ENCODE measurements at regions not wholly inside any gene's neighbourhood (a gene's known extent, or its start where the extent isn't known, plus 50 kb on each side); places are given as distances from the start of the nearest gene placed in this dataset.

GRCh38 chr20:58583176-58583575, 67.9 kb upstream of the STX16 start:
- ChIA-PET CTCF (ENCODE audit: partially characterized antibody) (interaction anchor here (1.0 to 1.9 kb wide), 3 partner anchors 31 to 86 kb away, joined by 3 to 4 read pairs (median 3); no protein-coding TSS in a partner anchor), POLR2A (ENCODE audit: partially characterized antibody) (interaction anchor here (0.6 to 1.5 kb wide), 2 partner anchors 86 to 414 kb away, joined by 3 to 4 read pairs; no protein-coding TSS in a partner anchor)
- FAIRE-seq (no peak), DNase-seq (ENCODE audit: low read depth in 1 of 2, low spot score in 2 of 2) (no peak)
- Histone ChIP-seq H4K5ac (ENCODE audit: insufficient read length, low read depth, low read length) (no peak overlapping the region), H4K91ac (replicated peaks; ENCODE audit: insufficient read length, low read length) (no peak overlapping the region), H3K27me3 (replicated peaks in 1 of 4; ENCODE audit: control insufficient read depth in 3 of 4, extremely low read depth in 1 of 4, insufficient read depth in 3 of 4, low read length in 3 of 4) (no peaks in the 10 kb centered on the region; a peak in 1 of 7 replicates), H3K23ac (ENCODE audit: insufficient read length) (no peak overlapping the region), H2AFZ (ENCODE audit: low read length) (peak overlapping the region; percentile 84; the same call in 1 of the 2 replicates), H3K9me3 (ENCODE audit: insufficient read depth in 2 of 2, low read depth in 1 of 2, low read length in 1 of 2) (peaks cover 0 to 4% of the 10 kb centered on the region in 2 experiments; a peak in 1 of 4 replicates), H3K79me2 (ENCODE audit: control insufficient read depth in 1 of 2, insufficient read depth in 2 of 2, low read length in 2 of 2) (no peaks in the 10 kb centered on the region), H3K18ac (ENCODE audit: extremely low read depth, low read length) (no peak overlapping the region), H3K4me3 (ENCODE audit: extremely low read depth in 1 of 4, insufficient read depth in 2 of 4, low read depth in 3 of 4, low read length in 4 of 4) (no peak overlapping the region), H3K79me1 (ENCODE audit: low read depth, low read length) (no peaks in the 10 kb centered on the region), H4K20me1 (replicated peaks in 1 of 2; ENCODE audit: control insufficient read depth in 1 of 2, insufficient read depth in 2 of 2, low read length in 2 of 2) (no peaks in the 10 kb centered on the region), H3K23me2 (ENCODE audit: low read depth, low read length) (peaks cover 2% of the 10 kb centered on the region; the same call in 1 of the 2 replicates), H2BK12ac (ENCODE audit: low read depth, low read length) (peak overlapping the region; percentile 45; the same call in 1 of the 2 replicates), H3K4ac (replicated peaks; ENCODE audit: insufficient read length, low read depth, low read length) (no peak overlapping the region), H2BK5ac (ENCODE audit: low read depth, low read length) (no peak overlapping the region), H2AK5ac (ENCODE audit: low read depth, low read length) (no peak overlapping the region), H3K4me1 (replicated peaks in 1 of 4; ENCODE audit: control insufficient read depth in 3 of 4, insufficient read depth in 4 of 4, low read length in 3 of 4) (peaks cover 0 to 8% (median 2%) of the 10 kb centered on the region in 4 experiments; a peak in 4 of 7 replicates), H3K27ac (ENCODE audit: low read depth, low read length) (no peak overlapping the region), H3K4me2 (ENCODE audit: insufficient read depth in 1 of 2, low read depth in 2 of 2, low read length in 2 of 2) (no peak overlapping the region), H2BK20ac (ENCODE audit: low read length) (no peak overlapping the region), H3K36me3 (ENCODE audit: control insufficient read depth in 2 of 4, insufficient read depth in 4 of 4, low read length in 3 of 4) (no peaks in the 10 kb centered on the region), H3K9ac (replicated peaks in 1 of 4; ENCODE audit: extremely low read depth in 1 of 4, low read depth in 3 of 4, low read length in 3 of 4) (no peak overlapping the region), H2BK120ac (replicated peaks; ENCODE audit: low read depth, low read length) (no peak overlapping the region), H3K14ac (ENCODE audit: insufficient read length) (no peak overlapping the region), H4K8ac (ENCODE audit: extremely low read depth, insufficient read depth, low read length) (no peak overlapping the region), H2BK15ac (ENCODE audit: low read length) (no peak overlapping the region; the same call in 1 of the 2 replicates), H3K56ac (replicated peaks; ENCODE audit: insufficient read length, low read depth, low read length) (no peak overlapping the region)
- TF ChIP-seq HDAC2 (IDR thresholded peaks at IDR 0.05; ENCODE audit: borderline replicate concordance in 1 of 2, low read depth in 2 of 2, low read length in 2 of 2), result no peak
- no peak for TF ChIP-seq CBX5 (IDR thresholded peaks at IDR 0.05; ENCODE audit: low read depth, low read length)
- no peak for TF ChIP-seq HDAC6 (IDR thresholded peaks at IDR 0.05; ENCODE audit: low read depth, low read length)
- no peak for TF ChIP-seq CREB1 (IDR thresholded peaks at IDR 0.05)
- no peak for TF ChIP-seq SP2 (IDR thresholded peaks at IDR 0.05; ENCODE audit: low read length)
- TF ChIP-seq POLR2A (IDR thresholded peaks at IDR 0.05; ENCODE audit: control extremely low read depth in 1 of 2, low read depth in 2 of 2, low read length in 2 of 2), result no peak
- TF ChIP-seq SP1 (IDR thresholded peaks at IDR 0.05; ENCODE audit: low read depth, low read length), result no peak
- no peak for TF ChIP-seq RFX5 (IDR thresholded peaks at IDR 0.05; ENCODE audit: borderline replicate concordance, low read depth, low read length)
- TF ChIP-seq RBBP5 (IDR thresholded peaks at IDR 0.05; ENCODE audit: borderline replicate concordance, low read depth, low read length), result no peak
- TF ChIP-seq POU5F1 (IDR thresholded peaks at IDR 0.05; ENCODE audit: low read depth, low read length), result no peak
- no peak for TF ChIP-seq TAF7 (optimal IDR thresholded peaks at IDR 0.05; ENCODE audit: borderline replicate concordance, low read depth, low read length)
- TF ChIP-seq JUN (IDR thresholded peaks at IDR 0.05; ENCODE audit: low read depth, low read length), result no peak
- 58% methylated on average over 13 of the region's 13 CpGs; no CpG with 5 or more reads in 1 of the 2 experiments for WGBS, 2 experiments (ENCODE audit: extremely low coverage in 1 of 2, insufficient coverage in 1 of 2, insufficient read length in 1 of 2, insufficient replicate concordance in 2 of 2, low coverage in 1 of 2, low lambda C conversion rate in 2 of 2, missing lambda C conversion rate in 1 of 2)

Measured in H1 (cell line).